Muscle layer of duodenum (tissue), 2 donors: ENCODE measurements at regions not wholly inside any gene's neighbourhood (a gene's known extent, or its start where the extent isn't known, plus 50 kb on each side); places are given as distances from the start of the nearest gene placed in this dataset.

ENCODE experiments used
- H3K27ac ChIP-seq: one replicate; pipeline ENCODE4 v1.7.0; 2013; ENCODE audit warnings: mild to moderate bottlenecking, low read length
- H3K27me3 ChIP-seq: one replicate; pipeline ENCODE4 v1.7.0; 2013; ENCODE audit warnings: low read depth, mild to moderate bottlenecking, control low read depth, low read length
- H3K36me3 ChIP-seq, 2 donors: one replicate each; pipeline ENCODE4 v1.7.0; 2013; ENCODE audit warnings: low read length in 2 of 2, control low read depth in 1 of 2, mild to moderate bottlenecking in 1 of 2; ENCODE audit not compliant: insufficient read depth in 2 of 2, control insufficient read depth in 1 of 2
- H3K4me1 ChIP-seq, 2 donors: one replicate each; pipeline ENCODE4 v1.7.0; 2013; ENCODE audit warnings: low read length in 2 of 2, mild to moderate bottlenecking in 2 of 2, control low read depth in 1 of 2, moderate library complexity in 1 of 2; ENCODE audit not compliant: insufficient read depth in 2 of 2, control insufficient read depth in 1 of 2
- H3K4me3 ChIP-seq, 2 donors: one replicate each; pipeline ENCODE4 v1.7.0; 2013; ENCODE audit warnings: low read length in 2 of 2, low read depth in 1 of 2, mild to moderate bottlenecking in 1 of 2
- H3K9me3 ChIP-seq, 2 donors: one replicate each; pipeline ENCODE4 v1.7.0; 2013; ENCODE audit warnings: low read length in 2 of 2, control low read depth in 1 of 2, mild to moderate bottlenecking in 1 of 2; ENCODE audit not compliant: control insufficient read depth in 1 of 2
- donor health status: healthy.

GRCh38 chr10:89092981-89093380 lies 102.4 kb downstream of the FAS start:
- H3K27ac ChIP-seq: no peak overlapping the region

DNA sequence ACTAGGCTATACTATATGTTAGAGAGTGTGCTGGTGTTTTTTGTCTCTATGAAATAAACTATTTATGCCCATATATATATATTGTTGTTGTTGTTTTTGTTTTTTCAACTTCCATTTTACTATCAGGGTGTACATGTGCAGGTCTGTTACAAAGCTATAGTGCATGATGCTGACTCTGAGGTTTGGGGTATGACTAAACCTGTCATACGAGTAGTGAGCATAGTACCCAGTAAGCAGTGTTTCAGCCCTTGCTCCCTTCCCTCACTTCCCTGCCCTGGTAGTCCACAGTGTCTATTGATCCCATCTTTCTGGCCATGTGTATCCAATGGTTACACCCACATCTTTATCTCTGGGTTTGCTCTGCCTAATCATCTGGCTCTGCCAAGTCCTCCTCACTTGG lies 101.8 kb downstream of the FAS start:
- H3K4me3 ChIP-seq: no peak overlapping the region
- H3K27me3 ChIP-seq: no peaks in the 10 kb centered on the region
- no peaks in the 10 kb centered on the region for H3K9me3 ChIP-seq
- H3K36me3 ChIP-seq: no peaks in the 10 kb centered on the region
- H3K27ac ChIP-seq: no peak overlapping the region
- peaks cover 0 to 6% of the 10 kb centered on the region in 2 donors for H3K4me1 ChIP-seq

More at GRCh38 chr10:89092981-89093380, 102.4 kb downstream of the FAS start:
- H3K36me3 ChIP-seq: no peaks in the 10 kb centered on the region
- no peaks in the 10 kb centered on the region for H3K27me3 ChIP-seq
- H3K4me3 ChIP-seq: no peak overlapping the region
- peaks cover 0 to 6% of the 10 kb centered on the region in 2 donors for H3K4me1 ChIP-seq
- no peaks in the 10 kb centered on the region for H3K9me3 ChIP-seq

DNA sequence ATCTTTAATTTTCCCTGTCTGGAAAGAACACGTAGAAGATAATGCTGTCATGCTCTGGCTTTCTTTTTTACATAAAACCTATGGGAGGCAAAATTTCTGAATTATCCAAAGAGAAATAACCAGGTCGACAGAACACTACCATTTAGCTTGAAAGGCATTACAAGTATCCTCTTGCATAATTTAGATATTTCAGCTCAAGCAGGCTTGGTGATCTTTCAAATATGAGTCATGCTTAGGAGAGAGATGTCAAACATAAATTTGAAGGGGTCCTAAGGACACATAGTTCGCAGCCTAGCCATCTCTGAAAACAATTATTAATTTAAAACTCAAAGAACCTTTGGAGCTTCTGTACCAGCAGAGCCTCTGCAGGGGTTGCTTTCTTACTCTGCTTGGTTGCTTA lies 100.9 kb downstream of the FAS start:
- Histone ChIP-seq H3K36me3 (no peaks in the 10 kb centered on the region), H3K27ac (no peak overlapping the region), H3K4me3 (no peak overlapping the region)

GRCh38 chr10:89090756-89091445 lies 100.3 kb downstream of the FAS start:
- peaks cover 0 to 6% of the 10 kb centered on the region in 2 donors for H3K4me1 ChIP-seq
- no peaks in the 10 kb centered on the region for H3K9me3 ChIP-seq
- H3K27me3 ChIP-seq: no peaks in the 10 kb centered on the region
- H3K36me3 ChIP-seq: no peaks in the 10 kb centered on the region
- no peak overlapping the region for H3K4me3 ChIP-seq
- H3K27ac ChIP-seq: no peak overlapping the region

More for the DNA sequence above, 100.9 kb downstream of the FAS start:
- no peaks in the 10 kb centered on the region for H3K27me3 ChIP-seq
- peaks cover 0 to 6% of the 10 kb centered on the region in 2 donors for H3K4me1 ChIP-seq
- no peaks in the 10 kb centered on the region for H3K9me3 ChIP-seq

DNA sequence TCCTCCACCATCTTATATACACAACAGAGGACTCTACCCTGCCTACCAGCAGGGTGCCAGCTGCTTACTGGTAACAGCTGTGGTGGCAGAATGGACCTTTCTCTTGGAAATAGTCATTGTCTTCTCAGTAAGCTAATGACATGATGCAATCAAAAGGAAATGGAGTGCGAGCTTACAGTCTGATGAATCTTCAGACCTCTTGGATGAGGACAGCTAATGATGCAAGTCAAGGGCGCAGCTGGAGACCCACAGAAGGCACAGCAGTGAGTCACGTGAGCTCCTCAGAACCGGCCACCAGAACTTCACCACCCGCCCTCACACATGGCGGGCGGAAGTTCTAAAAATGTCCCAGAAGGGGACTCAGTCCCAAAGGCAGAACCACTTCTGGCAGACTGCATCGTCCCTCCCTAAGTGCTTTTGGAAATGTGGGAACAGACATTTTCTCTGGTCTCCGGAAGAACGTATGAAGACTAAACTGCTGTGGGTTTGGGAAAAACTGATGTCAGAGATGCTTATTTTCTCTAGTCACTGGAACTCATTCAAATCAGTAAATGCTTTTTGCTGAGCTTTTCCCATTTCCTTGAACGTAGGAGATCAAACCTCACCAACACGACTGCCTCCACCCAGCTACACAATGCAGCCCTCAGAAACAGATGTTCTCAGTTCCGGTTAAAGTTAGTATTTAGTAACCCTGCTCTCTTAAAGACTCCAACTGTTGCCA lies 96.4 kb downstream of the FAS start:
- H3K36me3 ChIP-seq: no peaks in the 10 kb centered on the region
- H3K4me1 ChIP-seq: peaks cover 0 to 6% of the 10 kb centered on the region in 2 donors
- H3K9me3 ChIP-seq: no peaks in the 10 kb centered on the region
- H3K4me3 ChIP-seq: no peak overlapping the region
- peak overlapping the region; percentile 62 for H3K27ac ChIP-seq
- H3K27me3 ChIP-seq: no peaks in the 10 kb centered on the region

DNA sequence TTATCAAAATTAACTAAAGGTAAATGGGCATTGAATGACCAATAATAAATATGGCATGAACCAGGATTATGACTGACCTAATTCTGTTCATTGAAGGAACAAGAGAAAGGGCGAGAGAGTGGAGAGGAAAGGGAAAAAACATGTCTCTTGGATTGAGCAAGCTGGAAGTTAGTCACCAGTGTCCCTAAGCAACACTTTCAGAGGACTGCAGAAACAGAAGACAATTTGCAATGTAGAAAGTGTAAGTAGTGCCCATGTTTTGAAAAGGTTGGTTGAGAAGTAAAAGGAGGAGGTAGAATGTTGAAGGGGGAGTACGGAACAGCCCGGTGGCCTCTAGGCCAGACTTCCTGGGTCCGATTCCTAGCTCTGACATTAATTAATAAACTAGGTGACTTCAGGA lies 94.6 kb downstream of the FAS start:
- Histone ChIP-seq H3K36me3 (no peaks in the 10 kb centered on the region), H3K4me1 (no peaks in the 10 kb centered on the region), H3K27ac (no peak overlapping the region), H3K9me3 (no peaks in the 10 kb centered on the region), H3K4me3 (no peak overlapping the region), H3K27me3 (no peaks in the 10 kb centered on the region)

- no peaks in the 10 kb centered on the region for H3K4me1 ChIP-seq
- no peak overlapping the region for H3K27ac ChIP-seq
- no peaks in the 10 kb centered on the region for H3K9me3 ChIP-seq
- no peaks in the 10 kb centered on the region for H3K27me3 ChIP-seq
- no peaks in the 10 kb centered on the region for H3K36me3 ChIP-seq
- no peak overlapping the region for H3K4me3 ChIP-seq
Measured at GRCh38 chr10:89082086-89082485, 91.5 kb downstream of the FAS start.

- no peak overlapping the region for H3K27ac ChIP-seq
- H3K36me3 ChIP-seq: no peaks in the 10 kb centered on the region
- no peaks in the 10 kb centered on the region for H3K4me1 ChIP-seq
- no peaks in the 10 kb centered on the region for H3K9me3 ChIP-seq
- no peak overlapping the region for H3K4me3 ChIP-seq
- H3K27me3 ChIP-seq: no peaks in the 10 kb centered on the region
Measured at GRCh38 chr10:89080660-89081059, 90.1 kb downstream of the FAS start.

DNA sequence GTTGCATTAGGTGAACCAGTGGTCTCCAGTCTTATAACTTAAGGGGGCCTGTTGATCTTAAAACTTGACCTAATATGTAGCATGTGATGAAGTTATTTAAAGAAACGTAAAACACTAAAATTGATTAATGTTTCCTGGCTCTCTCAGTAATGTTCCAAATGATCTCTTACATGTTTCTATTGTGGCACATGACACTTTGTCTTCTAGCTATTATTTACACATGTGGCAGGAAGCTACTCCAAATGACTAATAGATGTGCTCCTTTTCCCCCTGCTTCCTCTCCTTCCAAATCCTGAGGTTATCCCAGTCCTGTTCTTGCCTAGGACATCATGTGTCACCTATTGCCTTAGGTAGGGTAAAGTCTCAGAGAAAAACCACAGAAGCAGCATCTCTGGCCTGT lies 89.4 kb downstream of the FAS start:
- H3K36me3 ChIP-seq: no peaks in the 10 kb centered on the region
- H3K4me3 ChIP-seq: no peak overlapping the region
- no peaks in the 10 kb centered on the region for H3K27me3 ChIP-seq
- H3K27ac ChIP-seq: no peak overlapping the region
- no peaks in the 10 kb centered on the region for H3K4me1 ChIP-seq
- no peaks in the 10 kb centered on the region for H3K9me3 ChIP-seq

- H3K27ac ChIP-seq: no peak overlapping the region
- no peaks in the 10 kb centered on the region for H3K36me3 ChIP-seq
- H3K4me1 ChIP-seq: no peaks in the 10 kb centered on the region
- H3K4me3 ChIP-seq: no peak overlapping the region
- no peaks in the 10 kb centered on the region for H3K27me3 ChIP-seq
- no peaks in the 10 kb centered on the region for H3K9me3 ChIP-seq
Measured at GRCh38 chr10:89078724-89079672, 88.4 kb downstream of the FAS start.

DNA sequence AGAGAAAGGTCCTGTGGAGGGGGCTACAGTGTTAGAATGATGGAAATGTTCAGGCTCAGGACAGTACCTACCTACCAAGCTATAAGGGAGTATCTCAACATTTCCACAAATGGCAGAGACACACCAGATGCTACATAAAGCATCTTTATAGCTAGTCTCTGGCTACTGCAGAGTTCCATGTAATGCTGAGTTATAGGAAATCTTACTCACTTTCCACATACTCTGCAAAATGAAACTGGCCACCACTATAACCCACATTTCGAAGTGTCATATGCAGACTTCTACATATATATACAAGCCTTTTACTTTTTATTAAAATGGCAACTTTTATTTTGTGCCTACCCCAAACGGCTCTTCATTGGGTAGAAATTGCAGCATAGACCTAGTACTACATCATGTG lies 85.5 kb downstream of the FAS start:
- Histone ChIP-seq H3K9me3 (no peaks in the 10 kb centered on the region), H3K27me3 (no peaks in the 10 kb centered on the region), H3K27ac (no peak overlapping the region), H3K4me3 (no peak overlapping the region), H3K4me1 (no peaks in the 10 kb centered on the region), H3K36me3 (no peaks in the 10 kb centered on the region)
